SK-N-SH (cell line): ENCODE measurements at regions not wholly inside any gene's neighbourhood (a gene's known extent, or its start where the extent isn't known, plus 50 kb on each side); places are given as distances from the start of the nearest gene placed in this dataset.

ENCODE experiments used
- FOXJ3 ChIP-seq: sonication (generic); formaldehyde crosslinking; IDR thresholded peaks from 2 replicates; pipeline ENCODE4 v1.5.1; 2020; ENCODE audit warnings: mild to moderate bottlenecking, missing genetic modification reagents
- RCOR1 ChIP-seq: fragments of 150-350 bp; IDR thresholded peaks from 2 replicates; pipeline ENCODE4 v1.6.1; 2017; ENCODE audit warnings: antibody characterized with exemption, low read length
- TF ChIP-seq, protein P1 (sequence below): fragments of 200-600 bp; sonication (generic); IDR thresholded peaks from 2 replicates; pipeline ENCODE4 v1.6.1; 2017; ENCODE audit warnings: antibody characterized with exemption, mild to moderate bottlenecking, moderate library complexity
- TF ChIP-seq, protein P2 (sequence below): IDR thresholded peaks from 2 replicates; pipeline ENCODE4 v1.4.0; 2012; ENCODE audit warnings: low read depth, borderline replicate concordance
- TF ChIP-seq, protein P3 (sequence below): IDR thresholded peaks from 2 replicates; pipeline ENCODE4 v1.4.0; 2012; ENCODE audit warnings: low read depth

DNA sequence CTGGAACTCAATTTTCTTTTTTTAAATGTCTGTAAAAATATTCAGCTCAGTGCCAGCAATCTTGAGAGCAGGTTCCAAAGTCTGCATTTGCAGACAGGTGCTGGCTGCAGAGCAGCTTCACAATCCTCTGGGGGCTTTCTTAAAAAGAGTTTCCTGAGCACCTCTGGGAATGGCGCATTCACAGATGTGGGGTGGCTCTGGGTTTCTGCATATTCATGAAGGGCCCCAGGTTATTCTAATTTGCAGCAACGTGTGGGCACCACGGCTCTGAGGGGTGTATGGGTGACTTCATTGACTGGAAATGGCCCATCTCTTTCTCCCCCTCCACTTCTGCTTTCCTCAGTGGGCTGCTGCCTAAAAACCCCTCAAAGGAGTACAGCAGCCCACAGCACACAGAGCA, 225.0 kb upstream of the APCDD1 start:
- TF ChIP-seq FOXJ3: no peak
- TF ChIP-seq, protein P1, sequence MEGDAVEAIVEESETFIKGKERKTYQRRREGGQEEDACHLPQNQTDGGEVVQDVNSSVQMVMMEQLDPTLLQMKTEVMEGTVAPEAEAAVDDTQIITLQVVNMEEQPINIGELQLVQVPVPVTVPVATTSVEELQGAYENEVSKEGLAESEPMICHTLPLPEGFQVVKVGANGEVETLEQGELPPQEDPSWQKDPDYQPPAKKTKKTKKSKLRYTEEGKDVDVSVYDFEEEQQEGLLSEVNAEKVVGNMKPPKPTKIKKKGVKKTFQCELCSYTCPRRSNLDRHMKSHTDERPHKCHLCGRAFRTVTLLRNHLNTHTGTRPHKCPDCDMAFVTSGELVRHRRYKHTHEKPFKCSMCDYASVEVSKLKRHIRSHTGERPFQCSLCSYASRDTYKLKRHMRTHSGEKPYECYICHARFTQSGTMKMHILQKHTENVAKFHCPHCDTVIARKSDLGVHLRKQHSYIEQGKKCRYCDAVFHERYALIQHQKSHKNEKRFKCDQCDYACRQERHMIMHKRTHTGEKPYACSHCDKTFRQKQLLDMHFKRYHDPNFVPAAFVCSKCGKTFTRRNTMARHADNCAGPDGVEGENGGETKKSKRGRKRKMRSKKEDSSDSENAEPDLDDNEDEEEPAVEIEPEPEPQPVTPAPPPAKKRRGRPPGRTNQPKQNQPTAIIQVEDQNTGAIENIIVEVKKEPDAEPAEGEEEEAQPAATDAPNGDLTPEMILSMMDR: no peak
- TF ChIP-seq, protein P2, sequence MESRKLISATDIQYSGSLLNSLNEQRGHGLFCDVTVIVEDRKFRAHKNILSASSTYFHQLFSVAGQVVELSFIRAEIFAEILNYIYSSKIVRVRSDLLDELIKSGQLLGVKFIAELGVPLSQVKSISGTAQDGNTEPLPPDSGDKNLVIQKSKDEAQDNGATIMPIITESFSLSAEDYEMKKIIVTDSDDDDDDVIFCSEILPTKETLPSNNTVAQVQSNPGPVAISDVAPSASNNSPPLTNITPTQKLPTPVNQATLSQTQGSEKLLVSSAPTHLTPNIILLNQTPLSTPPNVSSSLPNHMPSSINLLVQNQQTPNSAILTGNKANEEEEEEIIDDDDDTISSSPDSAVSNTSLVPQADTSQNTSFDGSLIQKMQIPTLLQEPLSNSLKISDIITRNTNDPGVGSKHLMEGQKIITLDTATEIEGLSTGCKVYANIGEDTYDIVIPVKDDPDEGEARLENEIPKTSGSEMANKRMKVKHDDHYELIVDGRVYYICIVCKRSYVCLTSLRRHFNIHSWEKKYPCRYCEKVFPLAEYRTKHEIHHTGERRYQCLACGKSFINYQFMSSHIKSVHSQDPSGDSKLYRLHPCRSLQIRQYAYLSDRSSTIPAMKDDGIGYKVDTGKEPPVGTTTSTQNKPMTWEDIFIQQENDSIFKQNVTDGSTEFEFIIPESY: no peak
- no peak for TF ChIP-seq RCOR1
- TF ChIP-seq, protein P3, sequence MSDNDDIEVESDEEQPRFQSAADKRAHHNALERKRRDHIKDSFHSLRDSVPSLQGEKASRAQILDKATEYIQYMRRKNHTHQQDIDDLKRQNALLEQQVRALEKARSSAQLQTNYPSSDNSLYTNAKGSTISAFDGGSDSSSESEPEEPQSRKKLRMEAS: no peak
